Upper lobe of right lung (tissue), 1 donor: ENCODE measurements at regions not wholly inside any gene's neighbourhood (a gene's known extent, or its start where the extent isn't known, plus 50 kb on each side); places are given as distances from the start of the nearest gene placed in this dataset.

Experiments
- ATAC-seq: fragments of 200-7000 bp; cut with Tn5 transposase; one replicate; pipeline ENCODE4 v1.9.1; 2020; ENCODE audit warnings: mild to moderate bottlenecking, moderate library complexity
- DNase-seq: peaks from one replicate; pipeline ENCODE4 v3.0.0-alpha.2; 2020
- H3K27ac ChIP-seq: fragments of 200-600 bp; one replicate; pipeline ENCODE4 v1.8.0; 2022
- H3K27me3 ChIP-seq: fragments of 200-600 bp; one replicate; pipeline ENCODE4 v1.8.0; 2022; ENCODE audit warnings: mild to moderate bottlenecking
- H3K36me3 ChIP-seq: fragments of 200-600 bp; one replicate; pipeline ENCODE4 v1.8.0; 2022
- H3K4me1 ChIP-seq: fragments of 200-600 bp; one replicate; pipeline ENCODE4 v1.8.0; 2022
- H3K4me3 ChIP-seq: fragments of 200-600 bp; one replicate; pipeline ENCODE4 v1.8.0; 2022; ENCODE audit warnings: mild to moderate bottlenecking
- H3K9me3 ChIP-seq: fragments of 200-600 bp; one replicate; pipeline ENCODE4 v1.8.0; 2022
- CTCF ChIP-seq: fragments of 200-600 bp; IDR thresholded peaks from one replicate; pipeline ENCODE4 v1.8.0; 2022; ENCODE audit warnings: antibody characterized with exemption
- intact Hi-C: fragments of 100-400 bp; cut with DNase I; formaldehyde crosslinking; loops from one replicate; pipeline ENCODE4 v1.11.0; 2022
- donor health status: DM: no; HTN: yes; CAD: no; lungs with severe emphysema.

DNA sequence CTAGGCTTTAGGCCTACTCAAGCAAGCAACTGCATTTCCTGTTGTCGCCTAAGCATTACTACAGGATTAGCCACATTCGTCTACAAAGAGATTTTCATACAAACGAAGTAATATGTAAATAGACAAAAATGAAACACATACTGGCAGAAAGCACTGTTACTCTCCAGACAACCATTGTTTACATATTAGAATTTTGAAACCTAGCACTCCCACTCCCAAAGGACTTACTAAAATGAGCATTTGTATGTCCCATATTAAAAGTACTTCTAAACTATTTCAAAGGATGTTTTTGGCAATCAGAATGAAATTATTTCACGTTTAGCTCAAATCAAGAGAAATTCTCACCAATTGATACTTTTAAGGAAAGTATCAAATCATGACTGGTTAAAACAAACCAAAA lies 570.8 kb downstream of the PRR32 start:
- H3K27ac ChIP-seq = no peak overlapping the region
- no peak overlapping the region for H3K4me3 ChIP-seq
- intact Hi-C loops = no loop called here
- no peaks in the 10 kb centered on the region for H3K4me1 ChIP-seq
- H3K27me3 ChIP-seq = no peaks in the 10 kb centered on the region
- TF ChIP-seq CTCF = no peak
- H3K9me3 ChIP-seq = no peaks in the 10 kb centered on the region
- no peaks in the 10 kb centered on the region for H3K36me3 ChIP-seq
- no peak for ATAC-seq
- no peak for DNase-seq

DNA sequence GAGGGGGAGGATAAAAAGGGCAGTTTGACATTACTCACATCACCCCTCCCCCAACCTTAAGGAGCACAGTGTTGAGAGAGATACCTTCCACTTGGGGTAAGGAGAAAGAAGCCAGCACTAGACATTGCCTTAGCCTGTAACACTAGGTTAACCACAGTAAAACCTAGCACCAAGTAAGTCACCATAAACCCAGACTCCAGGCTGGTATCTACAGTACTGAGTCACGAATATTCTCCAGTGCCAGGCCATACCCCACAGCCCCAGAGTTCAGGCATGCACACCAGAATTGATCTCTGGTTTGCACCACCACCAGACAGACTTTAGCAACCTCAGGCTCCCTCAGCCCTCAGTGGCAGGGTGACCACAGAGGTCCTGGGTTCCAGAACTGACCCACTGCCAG lies 570.4 kb downstream of the PRR32 start:
- Histone ChIP-seq H3K9me3 (no peaks in the 10 kb centered on the region), H3K27me3 (no peaks in the 10 kb centered on the region), H3K27ac (no peak overlapping the region), H3K36me3 (no peaks in the 10 kb centered on the region), H3K4me1 (no peaks in the 10 kb centered on the region), H3K4me3 (no peak overlapping the region)
- intact Hi-C loops = no loop called here
- no peak for DNase-seq
- no peak for ATAC-seq
- no peak for TF ChIP-seq CTCF
